ENCODE measurements at regions not wholly inside any gene's neighbourhood (a gene's known extent, or its start where the extent isn't known, plus 50 kb on each side); places are given as distances from the start of the nearest gene placed in this dataset.

- Histone ChIP-seq H4K20me1 (replicated peaks; ENCODE audit: control insufficient read depth, extremely low read depth, insufficient read depth, low read length) (no peaks in the 10 kb centered on the region), H3K4me3 (replicated peaks in 1 of 3; ENCODE audit: insufficient read depth in 1 of 3, low read depth in 1 of 3, low read length in 3 of 3) (no peak overlapping the region), H3K9me1 (replicated peaks; ENCODE audit: control insufficient read depth, extremely low read depth, insufficient read depth, low read length) (no peaks in the 10 kb centered on the region), H2AFZ (ENCODE audit: low read depth, low read length) (no peak overlapping the region), H3K79me2 (ENCODE audit: control insufficient read depth, insufficient read depth, low read length) (no peaks in the 10 kb centered on the region), H3K9me3 (replicated peaks; ENCODE audit: control insufficient read depth, insufficient read depth, low read length) (no peaks in the 10 kb centered on the region), H3K36me3 (ENCODE audit: control insufficient read depth in 2 of 2, extremely low read depth in 1 of 2, insufficient read depth in 2 of 2, low read length in 2 of 2) (no peaks in the 10 kb centered on the region), H3K4me1 (ENCODE audit: control insufficient read depth, extremely low read depth, insufficient read depth, low read length) (peaks cover 11% of the 10 kb centered on the region), H3K27me3 (ENCODE audit: control insufficient read depth in 2 of 2, insufficient read depth in 2 of 2, low read length in 2 of 2) (no peaks in the 10 kb centered on the region), H3K9ac (replicated peaks; ENCODE audit: extremely low read depth, insufficient read depth, low read length) (no peak overlapping the region), H3K27ac (ENCODE audit: insufficient read depth, low read depth, low read length) (no peak overlapping the region), H3K4me2 (ENCODE audit: insufficient read depth, low read length) (no peak overlapping the region)
- BruUV-seq (replicated peaks) = no TSS peak
- TF ChIP-seq POLR2AphosphoS5 (IDR thresholded peaks at IDR 0.05; ENCODE audit: insufficient read depth, low read depth, low read length) (no peak), POLR2A (IDR thresholded peaks at IDR 0.05; ENCODE audit: low read depth, low read length) (no peak), GATA2 (IDR thresholded peaks at IDR 0.05; ENCODE audit: insufficient read depth, insufficient read length, low read depth, low read length) (no peak)
- dilution Hi-C loops (cut with MboI; ENCODE audit: extremely low pct_ligation_motif_present, low sequenced_read_pairs) = no loop called here
- ChIA-PET POLR2A (no interaction called here), CTCF (no interaction called here)
- DNase-seq (ENCODE audit: low read depth, low spot score) (peak; percentile 44), FAIRE-seq (no peak)
- intact Hi-C loops (cut with micrococcal nuclease) = no loop called here
Observed at GRCh38 chr3:177822681-177823096, 625.4 kb upstream of the TBL1XR1 start.

- Histone ChIP-seq H3K36me3 (ENCODE audit: control insufficient read depth in 2 of 2, extremely low read depth in 1 of 2, insufficient read depth in 2 of 2, low read length in 2 of 2) (no peaks in the 10 kb centered on the region), H2AFZ (ENCODE audit: low read depth, low read length) (no peak overlapping the region), H3K4me2 (ENCODE audit: insufficient read depth, low read length) (no peak overlapping the region), H3K4me1 (ENCODE audit: control insufficient read depth, extremely low read depth, insufficient read depth, low read length) (peaks cover 11% of the 10 kb centered on the region), H3K27me3 (ENCODE audit: control insufficient read depth in 2 of 2, insufficient read depth in 2 of 2, low read length in 2 of 2) (no peaks in the 10 kb centered on the region), H3K9me1 (replicated peaks; ENCODE audit: control insufficient read depth, extremely low read depth, insufficient read depth, low read length) (no peaks in the 10 kb centered on the region), H4K20me1 (replicated peaks; ENCODE audit: control insufficient read depth, extremely low read depth, insufficient read depth, low read length) (no peaks in the 10 kb centered on the region), H3K4me3 (replicated peaks in 1 of 3; ENCODE audit: insufficient read depth in 1 of 3, low read depth in 1 of 3, low read length in 3 of 3) (no peak overlapping the region), H3K9ac (replicated peaks; ENCODE audit: extremely low read depth, insufficient read depth, low read length) (no peak overlapping the region), H3K79me2 (ENCODE audit: control insufficient read depth, insufficient read depth, low read length) (no peaks in the 10 kb centered on the region), H3K27ac (ENCODE audit: insufficient read depth, low read depth, low read length) (no peak overlapping the region), H3K9me3 (replicated peaks; ENCODE audit: control insufficient read depth, insufficient read depth, low read length) (no peaks in the 10 kb centered on the region)
- dilution Hi-C loops (cut with MboI; ENCODE audit: extremely low pct_ligation_motif_present, low sequenced_read_pairs) = no loop called here
- BruUV-seq (replicated peaks) = no TSS peak
- intact Hi-C loops (cut with micrococcal nuclease) = no loop called here
- POLR2A ChIA-PET = interaction anchor here (0.7 kb wide), 1 partner anchor 10 kb away, joined by 3 read pairs; no protein-coding TSS in a partner anchor
- CTCF ChIA-PET = interaction anchor here (0.7 to 1.6 kb wide), 6 partner anchors 9 to 561 kb away, joined by 3 to 6 read pairs (median 4); no protein-coding TSS in a partner anchor
- TF ChIP-seq POLR2AphosphoS5 (IDR thresholded peaks at IDR 0.05; ENCODE audit: insufficient read depth, low read depth, low read length) = no peak
- no peak for TF ChIP-seq GATA2 (IDR thresholded peaks at IDR 0.05; ENCODE audit: insufficient read depth, insufficient read length, low read depth, low read length)
- no peak for TF ChIP-seq JUN (IDR thresholded peaks at IDR 0.05; ENCODE audit: borderline replicate concordance, insufficient read depth, insufficient read length, low read depth)
- no peak for TF ChIP-seq POLR2A (IDR thresholded peaks at IDR 0.05; ENCODE audit: low read depth, low read length)
- no peak for TF ChIP-seq MYC (IDR thresholded peaks at IDR 0.05; ENCODE audit: low read depth, low read length)
- TF ChIP-seq FOS (IDR thresholded peaks at IDR 0.05; ENCODE audit: borderline replicate concordance, insufficient read depth, low read length) = no peak
- TF ChIP-seq CTCF (IDR thresholded peaks at IDR 0.05; ENCODE audit: extremely low read depth in 1 of 2, insufficient read depth in 1 of 2, low read depth in 1 of 2, low read length in 2 of 2) = no peak
- FAIRE-seq (no peak), DNase-seq (ENCODE audit: low read depth, low spot score) (no peak)
Observed at GRCh38 chr3:177823701-177824189, 626.5 kb upstream of the TBL1XR1 start.
